ENCODE measurements at regions not wholly inside any gene's neighbourhood (a gene's known extent, or its start where the extent isn't known, plus 50 kb on each side); places are given as distances from the start of the nearest gene placed in this dataset.

DNA sequence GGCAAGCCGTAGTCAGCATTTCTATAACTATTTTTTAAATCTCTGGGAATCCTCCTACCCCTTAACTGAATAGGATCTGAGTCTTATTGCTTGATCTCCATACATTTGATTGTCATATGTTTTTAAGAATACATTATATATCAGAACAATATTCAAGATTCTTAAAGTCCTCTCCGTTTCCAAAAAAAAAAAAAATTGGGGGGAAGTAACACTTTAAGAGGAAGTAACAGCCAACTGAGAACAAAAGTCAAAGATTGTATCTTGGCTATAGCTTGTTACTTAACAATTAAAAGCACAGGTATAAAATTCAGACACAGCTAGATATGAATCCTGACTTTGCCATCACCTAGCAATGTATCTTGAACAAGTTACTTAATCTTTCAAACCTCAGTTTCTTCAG lies 169.9 kb upstream of the ADO start:
- no peak for DNase-seq

DNA sequence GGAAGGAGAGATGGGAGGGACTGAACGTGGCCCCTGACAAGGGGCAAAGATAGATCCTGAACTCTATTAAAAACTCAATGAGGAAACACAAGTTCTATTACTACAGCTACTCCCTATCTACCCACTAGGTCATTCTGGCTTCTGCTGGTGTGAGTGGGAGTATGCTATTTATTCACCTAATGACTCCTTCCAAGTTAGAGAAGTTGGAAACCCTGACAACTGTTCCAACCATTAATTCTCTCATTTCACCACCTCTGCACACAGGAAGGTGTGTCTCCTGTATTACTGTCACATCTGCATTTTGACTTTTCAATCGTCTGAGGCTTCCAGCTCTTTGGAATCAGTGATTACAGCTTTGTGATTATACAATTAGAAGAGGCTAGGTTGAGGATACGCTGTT lies 169.4 kb upstream of the ADO start:
- DNase-seq, result no peak

- no peak for DNase-seq
Measured at GRCh38 chr10:62636825-62637248, 167.7 kb upstream of the ADO start.

- DNase-seq, result no peak
Measured at GRCh38 chr10:62637249-62638061, 167.1 kb upstream of the ADO start.

- no peak for DNase-seq
Measured at GRCh38 chr10:62638062-62638477, 166.4 kb upstream of the ADO start.

GRCh38 chr10:62639144-62639543 lies 165.4 kb upstream of the ADO start:
- DNase-seq, result no peak

DNA sequence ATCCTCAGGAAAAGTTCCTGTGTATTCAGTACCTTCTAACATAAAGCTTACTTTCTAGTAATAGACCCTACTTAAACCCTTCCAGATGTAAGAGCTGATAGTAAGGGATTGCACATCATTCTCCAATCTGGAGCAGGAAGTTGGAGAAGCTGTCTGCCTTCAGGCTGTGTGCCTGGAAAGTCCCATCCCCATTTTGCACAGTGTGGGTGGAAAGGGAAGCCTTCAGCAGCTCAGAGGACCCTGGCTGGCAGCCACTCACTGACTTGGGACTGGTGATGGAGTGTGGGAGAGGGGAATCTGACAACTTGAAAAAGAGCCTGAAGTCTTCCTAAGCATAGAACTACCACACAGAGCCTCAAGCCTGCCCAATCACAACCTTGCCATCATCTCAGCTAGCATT lies 164.1 kb upstream of the ADO start:
- peak; percentile 60 for DNase-seq

GRCh38 chr10:62643606-62644587 lies 160.6 kb upstream of the ADO start:
- DNase-seq, result no peak

GRCh38 chr10:62647375-62648092 lies 157.0 kb upstream of the ADO start:
- DNase-seq, result no peak

- DNase-seq, result no peak
Measured at GRCh38 chr10:62648921-62649320, 155.6 kb upstream of the ADO start.

DNA sequence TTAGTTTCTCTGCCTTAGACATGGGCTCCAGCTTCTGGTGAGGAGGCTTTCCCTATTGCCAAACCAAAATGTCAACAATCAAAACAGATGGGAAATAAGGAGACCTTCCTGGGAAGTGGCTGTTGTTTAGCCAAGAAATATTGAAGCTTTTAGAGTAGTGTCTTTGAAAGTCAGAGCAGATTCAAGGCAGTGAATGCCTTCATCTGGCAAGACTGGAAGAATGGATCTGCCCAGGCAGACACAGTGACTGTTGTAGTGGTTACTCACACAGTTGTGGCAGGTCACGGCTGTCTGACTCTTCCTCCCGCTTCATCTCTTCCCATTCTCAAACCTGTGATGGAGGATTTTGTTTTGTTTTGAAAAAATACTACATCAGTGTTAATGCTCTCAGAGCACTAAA lies 154.1 kb upstream of the ADO start:
- DNase-seq, result no peak

DNA sequence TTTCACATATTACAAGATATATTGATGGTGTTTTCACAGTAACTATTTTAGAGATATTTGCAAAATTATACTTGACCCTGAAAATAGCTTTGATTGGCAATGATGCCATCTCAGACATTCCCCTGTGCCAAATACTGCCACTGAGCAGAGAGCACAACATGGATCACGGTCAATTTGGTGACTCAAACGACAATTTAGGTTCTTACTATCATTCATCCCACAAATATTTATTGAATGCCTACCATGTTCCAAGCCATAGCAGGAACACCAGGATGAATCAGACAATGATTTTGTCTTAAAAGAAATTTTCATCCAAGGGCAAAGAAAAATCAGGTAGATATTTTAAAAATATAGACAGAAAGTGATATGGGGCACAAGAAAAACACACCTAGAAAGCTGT lies 153.2 kb upstream of the ADO start:
- peak; percentile 49 for DNase-seq

DNA sequence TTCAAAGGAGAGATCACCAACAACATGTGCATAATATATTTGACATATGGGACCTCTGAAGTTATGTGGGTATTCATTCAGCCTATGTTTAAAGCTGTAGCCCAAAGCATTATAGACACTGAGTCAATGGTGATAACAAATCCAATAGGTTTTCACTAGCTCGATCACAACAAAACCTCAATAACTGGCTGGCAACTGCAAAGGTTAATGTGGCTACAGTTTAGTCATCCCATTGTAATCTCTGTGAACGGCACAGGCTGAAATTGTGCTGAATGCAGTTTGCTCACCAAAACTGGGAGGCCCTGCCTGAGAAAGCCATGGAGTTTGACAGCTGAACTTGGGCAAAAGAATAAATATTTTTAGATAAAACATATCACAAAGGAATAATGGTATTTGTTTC lies 152.4 kb upstream of the ADO start:
- peak; percentile 66 for DNase-seq

DNA sequence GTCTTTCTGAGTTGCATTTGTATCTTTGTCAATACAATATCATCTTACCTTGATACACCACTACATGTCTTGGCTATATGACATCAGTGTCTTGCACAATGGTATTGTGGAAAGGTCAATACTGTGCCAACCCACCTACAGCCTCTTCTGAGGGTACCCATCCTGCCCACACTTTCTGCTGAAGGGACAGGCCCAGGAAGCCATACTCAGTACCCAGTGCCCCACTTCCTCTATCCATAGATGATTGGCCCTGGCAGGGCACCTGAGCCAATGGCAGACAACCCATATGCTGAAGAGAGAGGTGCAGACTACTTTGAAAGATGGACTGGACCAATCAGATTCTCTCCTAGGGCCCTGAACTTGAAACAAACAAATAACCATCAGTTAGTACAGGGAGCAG lies 152.0 kb upstream of the ADO start:
- DNase-seq, result no peak

DNA sequence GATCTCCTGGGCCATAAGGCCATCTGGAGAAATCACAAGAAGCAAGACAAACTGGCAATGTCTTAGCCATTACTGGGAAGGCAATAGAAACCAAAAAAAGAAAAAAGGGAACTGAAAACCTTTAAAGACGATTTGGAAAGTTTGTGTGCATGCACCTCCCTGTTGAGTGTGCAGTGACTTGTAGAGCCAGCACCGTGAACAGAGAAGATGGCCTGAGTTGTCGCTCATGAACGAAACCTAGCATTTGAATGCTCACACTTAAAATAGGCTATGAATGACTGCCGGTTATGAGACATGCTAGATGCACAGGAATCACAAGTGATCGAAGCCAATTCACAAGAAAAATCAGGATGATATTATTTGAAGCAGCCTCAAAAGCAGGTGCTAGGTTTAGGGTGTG lies 151.3 kb upstream of the ADO start:
- DNase-seq, result no peak

DNA sequence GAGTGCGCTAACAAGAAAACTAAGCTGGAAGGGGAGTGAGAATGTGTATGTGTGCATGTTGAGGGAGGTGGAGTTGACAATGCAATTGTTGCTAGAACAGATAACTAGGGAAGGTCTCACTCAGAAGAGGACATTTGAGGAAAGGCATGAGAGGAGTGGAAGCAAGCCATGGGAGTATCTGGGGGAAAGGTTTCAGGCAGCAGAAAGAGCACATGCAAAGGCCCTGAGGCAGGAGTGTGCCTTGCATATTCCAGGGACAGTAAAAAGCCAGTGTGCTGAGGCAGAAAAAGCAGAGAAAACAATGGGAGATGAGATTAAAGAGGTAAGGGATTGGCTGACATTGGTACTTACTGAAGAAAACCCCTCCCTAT lies 149.6 kb upstream of the ADO start:
- no peak for DNase-seq

- no peak for DNase-seq
Measured at GRCh38 chr10:62655337-62655994, 149.1 kb upstream of the ADO start.

DNA sequence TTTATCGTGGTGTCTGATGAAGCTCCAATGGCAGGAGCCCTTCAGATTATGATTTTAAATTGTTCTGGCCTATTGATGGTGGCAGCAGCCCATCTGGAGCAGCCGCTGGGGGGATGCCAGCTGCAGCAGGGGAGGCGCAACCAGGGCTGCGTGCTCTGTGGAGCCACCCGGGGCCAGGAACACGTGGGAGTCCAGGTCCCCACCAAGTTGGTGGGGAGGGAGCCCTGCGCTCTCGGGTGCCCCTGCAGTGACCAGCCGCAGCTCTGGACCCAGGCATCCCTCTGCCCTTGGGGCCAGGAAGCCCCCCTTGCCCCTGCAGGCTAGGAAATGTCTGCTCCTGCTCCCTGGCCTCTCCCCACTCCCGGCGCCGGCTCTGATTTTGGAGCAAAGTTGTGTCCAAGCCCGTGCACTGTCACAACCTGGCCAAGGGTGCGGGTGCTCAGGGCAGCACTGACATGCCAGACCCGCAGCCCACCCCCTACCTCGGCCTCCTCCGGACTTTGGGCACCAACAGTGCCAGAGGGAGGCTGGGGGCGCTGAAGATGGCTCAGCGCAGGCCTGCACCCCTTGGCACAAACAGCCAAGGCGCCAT lies 147.2 kb upstream of the ADO start:
- DNase-seq, result no peak

DNA sequence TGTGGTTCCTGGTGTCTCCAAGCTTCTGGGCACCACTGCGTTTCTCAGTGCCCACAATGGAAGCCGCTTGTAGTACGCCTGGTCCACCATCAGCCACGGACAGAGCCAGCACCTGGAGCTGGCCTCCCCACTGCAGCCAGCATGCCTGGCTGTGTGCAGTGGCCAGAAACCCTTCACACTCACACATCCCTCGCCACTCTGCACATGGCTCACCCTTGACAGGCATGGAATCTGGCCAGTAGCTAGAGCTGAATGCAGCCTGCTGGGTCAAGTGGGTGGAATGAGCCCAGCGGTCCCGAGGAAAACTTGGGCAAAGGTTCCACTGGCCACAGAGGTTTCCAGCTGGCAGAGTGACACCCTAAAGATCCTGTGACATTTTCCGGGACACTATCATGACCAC lies 146.0 kb upstream of the ADO start:
- no peak for DNase-seq

- no peak for DNase-seq
Measured at GRCh38 chr10:62661143-62661542, 143.4 kb upstream of the ADO start.

GRCh38 chr10:62662486-62662885 lies 142.0 kb upstream of the ADO start:
- DNase-seq, result no peak

GRCh38 chr10:62665771-62666170 lies 138.7 kb upstream of the ADO start:
- no peak for DNase-seq

Data from fibroblast of upper back skin (primary cell).